HL-60 (cell line): ENCODE measurements at regions not wholly inside any gene's neighbourhood (a gene's known extent, or its start where the extent isn't known, plus 50 kb on each side); places are given as distances from the start of the nearest gene placed in this dataset.

Experiments used
- DNase-seq, 2 experiments: peaks; one replicate each; pipeline ENCODE4 v3.0.0-alpha.2; 2010 to 2020; ENCODE audit warnings: low read depth in 1 of 2, low spot score in 1 of 2
- H3K27ac ChIP-seq: fragments of 250-450 bp; sonication (Bioruptor Pico); replicated peaks from 2 replicates; pipeline ENCODE4 v1.5.1; 2020; ENCODE audit warnings: mild to moderate bottlenecking, moderate library complexity
- H3K27me3 ChIP-seq: fragments of 250-450 bp; sonication (Bioruptor Pico); 2 replicates; pipeline ENCODE4 v1.5.1; 2021; ENCODE audit warnings: mild to moderate bottlenecking, moderate library complexity; ENCODE audit not compliant: insufficient read depth, poor library complexity, severe bottlenecking
- H3K4me3 ChIP-seq: replicated peaks from 2 replicates; pipeline ENCODE4 v1.5.1; 2011; ENCODE audit warnings: mild to moderate bottlenecking, control low read depth, low read length; ENCODE audit not compliant: insufficient read depth
- GABPA ChIP-seq: IDR thresholded peaks from 2 replicates; pipeline ENCODE4 v1.6.1; 2012; ENCODE audit warnings: low read depth
- POLR2AphosphoS5 ChIP-seq: IDR thresholded peaks from 2 replicates; pipeline ENCODE4 v1.6.1; 2012; ENCODE audit warnings: low read depth
- SPI1 ChIP-seq: IDR thresholded peaks from 2 replicates; pipeline ENCODE4 v1.6.1; 2012; ENCODE audit warnings: low read depth, mild to moderate bottlenecking, borderline replicate concordance
- TF ChIP-seq, protein P1 (sequence below): IDR thresholded peaks from one replicate; pipeline ENCODE4 v1.5.1; 2011; ENCODE audit warnings: low read length, control low read depth, inconsistent platforms; ENCODE audit not compliant: insufficient read depth
- TF ChIP-seq, protein P2 (sequence below): IDR thresholded peaks from 2 replicates; pipeline ENCODE4 v1.6.1; 2012; ENCODE audit warnings: low read depth; ENCODE audit not compliant: insufficient replicate concordance

DNA sequence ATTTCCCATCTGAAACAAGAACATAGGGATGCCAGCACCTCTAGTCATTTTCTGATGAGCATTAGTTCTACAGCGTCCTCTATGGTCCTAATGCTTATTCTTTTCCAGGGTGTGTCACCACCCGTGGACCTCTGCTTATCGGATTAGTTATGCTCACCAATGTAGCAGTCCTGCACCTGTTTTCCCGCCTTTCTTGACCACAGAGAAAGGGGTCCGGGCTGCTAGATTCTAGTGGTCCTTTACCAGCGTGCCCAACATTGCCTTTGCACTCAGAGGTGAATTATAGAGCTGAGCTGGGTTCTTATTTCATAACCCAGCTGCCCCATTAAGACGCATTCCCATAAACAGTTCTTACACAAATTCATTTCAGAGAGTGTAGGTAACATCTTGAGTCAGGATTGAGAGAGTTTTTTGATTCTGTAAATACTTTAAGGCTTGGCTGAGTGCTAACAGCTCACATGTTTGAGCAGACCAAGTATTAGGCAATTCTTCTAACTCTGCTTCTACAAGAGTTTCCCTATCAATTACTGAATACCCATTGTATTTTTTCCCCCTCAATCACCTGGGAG lies 2205.1 kb upstream of the C9orf72 start:
- no peak for TF ChIP-seq GABPA
- TF ChIP-seq, protein P1, sequence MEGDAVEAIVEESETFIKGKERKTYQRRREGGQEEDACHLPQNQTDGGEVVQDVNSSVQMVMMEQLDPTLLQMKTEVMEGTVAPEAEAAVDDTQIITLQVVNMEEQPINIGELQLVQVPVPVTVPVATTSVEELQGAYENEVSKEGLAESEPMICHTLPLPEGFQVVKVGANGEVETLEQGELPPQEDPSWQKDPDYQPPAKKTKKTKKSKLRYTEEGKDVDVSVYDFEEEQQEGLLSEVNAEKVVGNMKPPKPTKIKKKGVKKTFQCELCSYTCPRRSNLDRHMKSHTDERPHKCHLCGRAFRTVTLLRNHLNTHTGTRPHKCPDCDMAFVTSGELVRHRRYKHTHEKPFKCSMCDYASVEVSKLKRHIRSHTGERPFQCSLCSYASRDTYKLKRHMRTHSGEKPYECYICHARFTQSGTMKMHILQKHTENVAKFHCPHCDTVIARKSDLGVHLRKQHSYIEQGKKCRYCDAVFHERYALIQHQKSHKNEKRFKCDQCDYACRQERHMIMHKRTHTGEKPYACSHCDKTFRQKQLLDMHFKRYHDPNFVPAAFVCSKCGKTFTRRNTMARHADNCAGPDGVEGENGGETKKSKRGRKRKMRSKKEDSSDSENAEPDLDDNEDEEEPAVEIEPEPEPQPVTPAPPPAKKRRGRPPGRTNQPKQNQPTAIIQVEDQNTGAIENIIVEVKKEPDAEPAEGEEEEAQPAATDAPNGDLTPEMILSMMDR, result no peak
- TF ChIP-seq POLR2AphosphoS5, result no peak
- TF ChIP-seq, protein P2, sequence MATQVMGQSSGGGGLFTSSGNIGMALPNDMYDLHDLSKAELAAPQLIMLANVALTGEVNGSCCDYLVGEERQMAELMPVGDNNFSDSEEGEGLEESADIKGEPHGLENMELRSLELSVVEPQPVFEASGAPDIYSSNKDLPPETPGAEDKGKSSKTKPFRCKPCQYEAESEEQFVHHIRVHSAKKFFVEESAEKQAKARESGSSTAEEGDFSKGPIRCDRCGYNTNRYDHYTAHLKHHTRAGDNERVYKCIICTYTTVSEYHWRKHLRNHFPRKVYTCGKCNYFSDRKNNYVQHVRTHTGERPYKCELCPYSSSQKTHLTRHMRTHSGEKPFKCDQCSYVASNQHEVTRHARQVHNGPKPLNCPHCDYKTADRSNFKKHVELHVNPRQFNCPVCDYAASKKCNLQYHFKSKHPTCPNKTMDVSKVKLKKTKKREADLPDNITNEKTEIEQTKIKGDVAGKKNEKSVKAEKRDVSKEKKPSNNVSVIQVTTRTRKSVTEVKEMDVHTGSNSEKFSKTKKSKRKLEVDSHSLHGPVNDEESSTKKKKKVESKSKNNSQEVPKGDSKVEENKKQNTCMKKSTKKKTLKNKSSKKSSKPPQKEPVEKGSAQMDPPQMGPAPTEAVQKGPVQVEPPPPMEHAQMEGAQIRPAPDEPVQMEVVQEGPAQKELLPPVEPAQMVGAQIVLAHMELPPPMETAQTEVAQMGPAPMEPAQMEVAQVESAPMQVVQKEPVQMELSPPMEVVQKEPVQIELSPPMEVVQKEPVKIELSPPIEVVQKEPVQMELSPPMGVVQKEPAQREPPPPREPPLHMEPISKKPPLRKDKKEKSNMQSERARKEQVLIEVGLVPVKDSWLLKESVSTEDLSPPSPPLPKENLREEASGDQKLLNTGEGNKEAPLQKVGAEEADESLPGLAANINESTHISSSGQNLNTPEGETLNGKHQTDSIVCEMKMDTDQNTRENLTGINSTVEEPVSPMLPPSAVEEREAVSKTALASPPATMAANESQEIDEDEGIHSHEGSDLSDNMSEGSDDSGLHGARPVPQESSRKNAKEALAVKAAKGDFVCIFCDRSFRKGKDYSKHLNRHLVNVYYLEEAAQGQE, result no peak
- TF ChIP-seq SPI1, result no peak
- Histone ChIP-seq H3K27ac (no peak overlapping the region), H3K27me3 (no peaks in the 10 kb centered on the region), H3K4me3 (no peak overlapping the region)
- DNase-seq, result no peak

DNA sequence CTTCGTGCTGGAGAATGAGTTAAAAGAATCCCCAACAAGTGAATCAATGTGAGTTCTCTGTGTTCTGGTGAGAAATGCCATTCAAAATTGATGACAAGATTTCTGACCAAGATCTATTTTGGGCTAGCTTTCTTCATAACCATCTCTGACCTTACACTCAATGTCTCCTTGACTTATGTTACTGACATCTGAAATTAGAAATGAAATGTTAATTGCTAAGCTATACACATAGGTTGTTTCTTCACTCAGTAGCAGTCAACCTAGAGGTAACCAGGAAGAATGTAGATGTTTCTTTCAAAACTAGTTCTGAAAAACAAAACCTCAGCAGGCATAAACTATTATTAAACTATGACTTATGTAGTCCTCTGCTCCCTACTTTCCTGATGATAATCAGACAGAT lies 2220.7 kb upstream of the C9orf72 start:
- Histone ChIP-seq H3K27me3 (no peaks in the 10 kb centered on the region), H3K27ac (no peak overlapping the region), H3K4me3 (no peak overlapping the region)
- TF ChIP-seq GABPA, result no peak
- no peak for TF ChIP-seq SPI1
- TF ChIP-seq POLR2AphosphoS5, result no peak
- TF ChIP-seq, protein P2, result no peak
- no peak for DNase-seq

DNA sequence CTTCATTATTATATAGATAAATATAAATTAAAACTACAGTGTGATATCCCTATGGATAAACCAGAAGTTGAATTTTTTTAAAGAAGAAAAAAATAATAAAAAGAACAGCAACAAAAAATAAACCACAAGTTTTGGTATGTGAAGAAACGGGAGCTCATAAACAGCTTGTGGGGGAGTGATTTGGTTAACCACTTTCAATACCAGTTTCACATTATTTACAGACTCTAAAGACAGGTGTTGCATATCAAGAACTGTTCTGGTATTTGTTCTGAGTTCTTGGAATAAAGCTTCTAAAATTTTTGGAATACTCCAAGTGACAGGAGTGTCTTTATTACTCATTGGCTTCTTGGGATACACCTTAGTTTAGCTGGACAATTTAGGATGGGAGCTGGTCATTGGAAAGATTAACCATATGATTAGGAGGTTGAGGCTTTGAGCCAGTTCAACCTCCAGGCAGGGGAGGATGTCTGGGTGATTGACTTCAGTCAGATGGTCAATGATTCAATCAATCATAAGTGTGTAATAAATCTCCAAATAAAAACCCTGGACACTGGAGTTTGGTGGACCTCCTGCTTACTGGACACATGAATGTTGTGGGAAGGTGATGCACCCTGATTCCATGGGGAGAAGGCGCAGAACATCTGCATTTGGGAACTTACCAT lies 2223.1 kb upstream of the C9orf72 start:
- Histone ChIP-seq H3K27ac (no peak overlapping the region), H3K27me3 (no peaks in the 10 kb centered on the region), H3K4me3 (no peak overlapping the region)
- TF ChIP-seq GABPA (no peak), SPI1 (no peak), POLR2AphosphoS5 (no peak)
- TF ChIP-seq, protein P2, result no peak
- TF ChIP-seq, protein P1, result no peak
- no peak for DNase-seq
